PC-9 (cell line): ENCODE measurements at regions not wholly inside any gene's neighbourhood (a gene's known extent, or its start where the extent isn't known, plus 50 kb on each side); places are given as distances from the start of the nearest gene placed in this dataset.

Source experiments
- BruUV-seq: library from RNA; stranded (reverse); fragments of 400-500 nt; replicated peaks from 2 replicates; lab custom pipeline; 2021; lab: Mats Ljungman, UMichigan
- CTCF ChIA-PET: fragments of 300-600 bp; sonication (Branson Sonifier 250); formaldehyde crosslinking; loops from one replicate; lab custom pipeline; 2022; ENCODE audit warnings: antibody characterized with exemption; lab: Charles Lee
- POLR2A ChIA-PET: fragments of 300-600 bp; sonication (Branson Sonifier 250); formaldehyde crosslinking; loops from one replicate; lab custom pipeline; 2022; ENCODE audit warnings: antibody characterized with exemption; ENCODE audit not compliant: unreplicated experiment; lab: Charles Lee
- DNase-seq, 2 experiments: peaks; one replicate each; pipeline versions ENCODE4 v3.0.0 to v3.0.0-alpha.2; 2015 to 2022; ENCODE audit warnings: mixed read lengths in 1 of 2
- H2AFZ ChIP-seq: fragments of 200-600 bp; sonication (generic); 2 replicates; pipeline ENCODE4 v1.8.1; 2017; ENCODE audit warnings: antibody characterized with exemption
- H3F3A ChIP-seq: fragments of 200-600 bp; sonication (generic); 2 replicates; pipeline ENCODE4 v1.8.1; 2017; ENCODE audit warnings: antibody characterized with exemption, mild to moderate bottlenecking, low read depth; ENCODE audit not compliant: insufficient read depth
- H3K27ac ChIP-seq: fragments of 200-600 bp; sonication (generic); 2 replicates; pipeline ENCODE4 v1.6.1; 2016; ENCODE audit warnings: mixed run types
- H3K27me3 ChIP-seq: fragments of 200-600 bp; sonication (generic); 2 replicates; pipeline ENCODE4 v1.6.1; 2016; ENCODE audit warnings: low read depth, mixed run types; ENCODE audit not compliant: insufficient read depth
- H3K36me3 ChIP-seq: fragments of 200-600 bp; sonication (generic); 2 replicates; pipeline ENCODE4 v1.6.1; 2016; ENCODE audit warnings: low read depth, mixed run types
- H3K4me1 ChIP-seq: fragments of 200-600 bp; sonication (generic); replicated peaks from 2 replicates; pipeline ENCODE4 v1.6.1; 2016; ENCODE audit warnings: mixed run types; ENCODE audit not compliant: insufficient read depth
- H3K4me2 ChIP-seq: fragments of 200-600 bp; sonication (generic); 2 replicates; pipeline ENCODE4 v1.6.1; 2017; ENCODE audit warnings: mixed run types
- H3K4me3 ChIP-seq: fragments of 200-600 bp; sonication (generic); 2 replicates; pipeline ENCODE4 v1.6.1; 2016; ENCODE audit warnings: mixed run types
- H3K79me2 ChIP-seq: fragments of 200-600 bp; sonication (generic); 2 replicates; pipeline ENCODE4 v1.6.1; 2017; ENCODE audit warnings: low read depth, mixed run types
- H3K9me2 ChIP-seq: fragments of 200-600 bp; sonication (generic); 2 replicates; pipeline ENCODE4 v1.8.1; 2017; ENCODE audit warnings: mild to moderate bottlenecking; ENCODE audit not compliant: insufficient read depth
- H3K9me3 ChIP-seq: fragments of 200-600 bp; sonication (generic); 2 replicates; pipeline ENCODE4 v1.8.1; 2016; ENCODE audit warnings: low read depth; ENCODE audit not compliant: insufficient read depth
- H4K20me1 ChIP-seq: fragments of 200-600 bp; sonication (generic); 2 replicates; pipeline ENCODE4 v1.8.1; 2017; ENCODE audit not compliant: insufficient read depth
- CTCF ChIP-seq: fragments of 200-600 bp; sonication (generic); conservative IDR thresholded peaks from 2 replicates; pipeline ENCODE4 v1.6.1; 2017; ENCODE audit warnings: mixed run types, antibody characterized with exemption, mild to moderate bottlenecking, moderate library complexity
- EZH2 ChIP-seq: fragments of 200-600 bp; sonication (generic); IDR thresholded peaks from 2 replicates; pipeline ENCODE4 v1.8.0; 2017; ENCODE audit warnings: antibody characterized with exemption, low read depth
- intact Hi-C: fragments of 100-400 bp; cut with micrococcal nuclease; formaldehyde crosslinking; loops from one replicate; pipeline ENCODE4 v1.10.0; 2022; ENCODE audit not compliant: unreplicated experiment

GRCh38 chr20:57907131-57908000 lies 197.6 kb upstream of the PMEPA1 start:
- no peak for DNase-seq
- Histone ChIP-seq H3K9me2 (no peaks in the 10 kb centered on the region), H2AFZ (no peak overlapping the region), H3K27ac (no peak overlapping the region), H3K79me2 (no peaks in the 10 kb centered on the region), H3K9me3 (no peaks in the 10 kb centered on the region), H3K4me2 (no peak overlapping the region), H3K4me1 (peaks cover 9% of the 10 kb centered on the region), H3F3A (0 out of 2 replicates have a peak, but pooled peaks cover 5% of the 10 kb centered on the region), H4K20me1 (no peaks in the 10 kb centered on the region), H3K4me3 (no peak overlapping the region), H3K27me3 (no peaks in the 10 kb centered on the region), H3K36me3 (no peaks in the 10 kb centered on the region)
- ChIA-PET CTCF (no interaction called here), POLR2A (no interaction called here)
- intact Hi-C loops: no loop called here
- BruUV-seq: no TSS peak
- no peak for TF ChIP-seq EZH2
- TF ChIP-seq CTCF: no peak

- ChIA-PET POLR2A (no interaction called here), CTCF (no interaction called here)
- TF ChIP-seq EZH2 (no peak), CTCF (no peak)
- H4K20me1 ChIP-seq: no peaks in the 10 kb centered on the region
- no TSS peak for BruUV-seq
- 0 out of 2 replicates have a peak, but pooled peaks cover 5% of the 10 kb centered on the region for H3F3A ChIP-seq
- no peak overlapping the region for H3K27ac ChIP-seq
- H3K36me3 ChIP-seq: no peaks in the 10 kb centered on the region
- H3K4me1 ChIP-seq: peaks cover 21% of the 10 kb centered on the region
- no peak for DNase-seq
- H3K4me3 ChIP-seq: no peak overlapping the region
- intact Hi-C loops: no loop called here
- H3K4me2 ChIP-seq: no peak overlapping the region
- no peaks in the 10 kb centered on the region for H3K79me2 ChIP-seq
- H3K9me3 ChIP-seq: no peaks in the 10 kb centered on the region
- H3K27me3 ChIP-seq: no peaks in the 10 kb centered on the region
- no peak overlapping the region for H2AFZ ChIP-seq
- no peaks in the 10 kb centered on the region for H3K9me2 ChIP-seq
These were observed 195.6 kb upstream of the PMEPA1 start for GRCh38 chr20:57905448-57905847.

GRCh38 chr20:57904314-57905105 lies 194.7 kb upstream of the PMEPA1 start:
- Histone ChIP-seq H3K4me1 (peaks cover 30% of the 10 kb centered on the region), H3K27me3 (no peaks in the 10 kb centered on the region), H3F3A (0 out of 2 replicates have a peak, but pooled peaks cover 5% of the 10 kb centered on the region), H3K79me2 (no peaks in the 10 kb centered on the region), H2AFZ (no peak overlapping the region), H3K4me3 (no peak overlapping the region), H3K9me3 (no peaks in the 10 kb centered on the region), H4K20me1 (no peaks in the 10 kb centered on the region), H3K9me2 (no peaks in the 10 kb centered on the region), H3K36me3 (no peaks in the 10 kb centered on the region), H3K27ac (no peak overlapping the region), H3K4me2 (no peak overlapping the region)
- BruUV-seq: no TSS peak
- intact Hi-C loops: loop anchor here (5.0 kb wide), 3 partner anchors 33 to 273 kb away; no protein-coding TSS in a partner anchor
- POLR2A ChIA-PET: no interaction called here
- CTCF ChIA-PET: no interaction called here
- TF ChIP-seq EZH2: no peak
- no peak for TF ChIP-seq CTCF
- DNase-seq: no peak
